ENCODE measurements at regions not wholly inside any gene's neighbourhood (a gene's known extent, or its start where the extent isn't known, plus 50 kb on each side); places are given as distances from the start of the nearest gene placed in this dataset.

- TF ChIP-seq POLR2A (IDR thresholded peaks at IDR 0.05; ENCODE audit: low read depth, low read length) (no peak), TAF1 (IDR thresholded peaks at IDR 0.05; ENCODE audit: borderline replicate concordance, low read depth, low read length) (no peak)
Measured at GRCh38 chr5:154614125-154614524, 136.1 kb upstream of the HAND1 start.

Data from GM12892 (cell line).